ENCODE measurements at regions not wholly inside any gene's neighbourhood (a gene's known extent, or its start where the extent isn't known, plus 50 kb on each side); places are given as distances from the start of the nearest gene placed in this dataset.

- TF ChIP-seq CTCF (IDR thresholded peaks at IDR 0.05) = no peak
- TF ChIP-seq POLR2A (IDR thresholded peaks at IDR 0.05) = no peak
These were observed 1181.0 kb upstream of the TENM4 start for GRCh38 chr11:80621871-80622270.

Measured in adrenal gland (tissue), 5 donors.